ENCODE measurements at regions not wholly inside any gene's neighbourhood (a gene's known extent, or its start where the extent isn't known, plus 50 kb on each side); places are given as distances from the start of the nearest gene placed in this dataset.
A peak's percentile ranks its signal among the peaks of the same experiment; 100 is the strongest.

GRCh38 chr2:12217175-12217574 is 470.7 kb downstream of the LPIN1 start:
- H3K36me3 ChIP-seq = no peaks in the 10 kb centered on the region
- H3K4me1 ChIP-seq = peaks cover 16% of the 10 kb centered on the region
- no peaks in the 10 kb centered on the region for H3K9me3 ChIP-seq (replicated peaks)
- TF ChIP-seq CTCF (IDR thresholded peaks at IDR 0.05; ENCODE audit: borderline replicate concordance) = no peak
- no peaks in the 10 kb centered on the region for H3K27me3 ChIP-seq (ENCODE audit: low read depth)
- intact Hi-C loops (cut with micrococcal nuclease) = no loop called here
- DNase-seq = no peak
- no peak overlapping the region for H3K27ac ChIP-seq (replicated peaks)
- H3K4me3 ChIP-seq = no peak overlapping the region

GRCh38 chr2:12219761-12220160 is 473.3 kb downstream of the LPIN1 start:
- no peak for TF ChIP-seq CTCF (IDR thresholded peaks at IDR 0.05; ENCODE audit: borderline replicate concordance)
- Histone ChIP-seq H3K27me3 (ENCODE audit: low read depth) (no peaks in the 10 kb centered on the region), H3K36me3 (peaks cover 5% of the 10 kb centered on the region), H3K27ac (replicated peaks) (no peak overlapping the region), H3K4me1 (peaks cover 13% of the 10 kb centered on the region), H3K4me3 (no peak overlapping the region), H3K9me3 (replicated peaks) (peaks cover 21% of the 10 kb centered on the region)
- DNase-seq = no peak
- intact Hi-C loops (cut with micrococcal nuclease) = no loop called here

GRCh38 chr2:12221584-12221983 is 475.2 kb downstream of the LPIN1 start:
- no peak for TF ChIP-seq CTCF (IDR thresholded peaks at IDR 0.05; ENCODE audit: borderline replicate concordance)
- Histone ChIP-seq H3K4me1 (peaks cover 15% of the 10 kb centered on the region), H3K36me3 (peaks cover 5% of the 10 kb centered on the region), H3K27me3 (ENCODE audit: low read depth) (no peaks in the 10 kb centered on the region), H3K27ac (replicated peaks) (no peak overlapping the region), H3K4me3 (no peak overlapping the region), H3K9me3 (replicated peaks) (peaks cover 26% of the 10 kb centered on the region)
- no peak for DNase-seq
- intact Hi-C loops (cut with micrococcal nuclease) = no loop called here

- H3K27me3 ChIP-seq (ENCODE audit: low read depth) = no peaks in the 10 kb centered on the region
- H3K27ac ChIP-seq (replicated peaks) = no peak overlapping the region
- intact Hi-C loops (cut with micrococcal nuclease) = no loop called here
- peaks cover 5% of the 10 kb centered on the region for H3K36me3 ChIP-seq
- H3K4me3 ChIP-seq = no peak overlapping the region
- no peak for DNase-seq
- H3K9me3 ChIP-seq (replicated peaks) = peaks cover 26% of the 10 kb centered on the region
- no peak for TF ChIP-seq CTCF (IDR thresholded peaks at IDR 0.05; ENCODE audit: borderline replicate concordance)
- peaks cover 12% of the 10 kb centered on the region for H3K4me1 ChIP-seq
Measured at GRCh38 chr2:12222554-12222953, 476.1 kb downstream of the LPIN1 start.

- H3K27ac ChIP-seq (replicated peaks) = no peak overlapping the region
- intact Hi-C loops (cut with micrococcal nuclease) = no loop called here
- H3K4me3 ChIP-seq = no peak overlapping the region
- no peak for DNase-seq
- no peak for TF ChIP-seq CTCF (IDR thresholded peaks at IDR 0.05; ENCODE audit: borderline replicate concordance)
- peaks cover 26% of the 10 kb centered on the region for H3K9me3 ChIP-seq (replicated peaks)
- H3K4me1 ChIP-seq = peaks cover 6% of the 10 kb centered on the region
- H3K27me3 ChIP-seq (ENCODE audit: low read depth) = no peaks in the 10 kb centered on the region
- peaks cover 5% of the 10 kb centered on the region for H3K36me3 ChIP-seq
Measured at GRCh38 chr2:12223732-12224131, 477.3 kb downstream of the LPIN1 start.

- H3K9me3 ChIP-seq (replicated peaks) = peaks cover 26% of the 10 kb centered on the region
- H3K27ac ChIP-seq (replicated peaks) = peak overlapping the region; percentile 22
- no peak for TF ChIP-seq CTCF (IDR thresholded peaks at IDR 0.05; ENCODE audit: borderline replicate concordance)
- no peak for DNase-seq
- intact Hi-C loops (cut with micrococcal nuclease) = no loop called here
- H3K4me3 ChIP-seq = no peak overlapping the region
- H3K27me3 ChIP-seq (ENCODE audit: low read depth) = no peaks in the 10 kb centered on the region
- H3K4me1 ChIP-seq = peaks cover 6% of the 10 kb centered on the region
- H3K36me3 ChIP-seq = peaks cover 5% of the 10 kb centered on the region
Measured at GRCh38 chr2:12226653-12227052, 480.2 kb downstream of the LPIN1 start.

Measured in left ventricle myocardium inferior (tissue), 1 donor.